ENCODE measurements at regions not wholly inside any gene's neighbourhood (a gene's known extent, or its start where the extent isn't known, plus 50 kb on each side); places are given as distances from the start of the nearest gene placed in this dataset.

DNA sequence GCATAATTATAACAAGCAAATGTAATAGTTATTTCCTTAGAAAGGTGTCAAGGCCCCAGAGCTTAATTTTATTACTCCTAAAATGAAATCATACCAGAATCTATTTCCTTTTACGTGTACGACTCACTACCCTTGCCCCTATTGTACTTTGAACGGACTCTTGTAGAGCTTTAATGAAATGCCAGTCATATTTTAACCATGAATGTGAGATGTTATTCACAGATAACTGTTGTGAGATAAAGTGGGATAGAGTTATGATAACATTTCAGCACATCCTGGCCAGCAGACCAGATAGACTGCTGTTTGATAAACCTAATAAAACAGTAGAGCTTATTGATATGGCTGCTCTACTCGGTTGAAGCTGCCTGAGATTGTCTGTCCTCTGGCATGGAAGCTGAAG lies 500.8 kb upstream of the PBX1 start:
- no peak for DNase-seq (ENCODE audit: low read depth)
- Histone ChIP-seq H3K36me3 (ENCODE audit: insufficient read depth, low read length) (no peaks in the 10 kb centered on the region), H3K27ac (ENCODE audit: low read depth, low read length) (no peak overlapping the region), H3K27me3 (ENCODE audit: insufficient read depth, low read length) (no peaks in the 10 kb centered on the region), H3K4me3 (ENCODE audit: insufficient read depth, low read depth, low read length) (no peak overlapping the region), H4K20me1 (ENCODE audit: insufficient read depth, low read length) (no peaks in the 10 kb centered on the region), H3K79me2 (ENCODE audit: insufficient read depth, low read length) (no peaks in the 10 kb centered on the region), H3K4me2 (ENCODE audit: low read length) (no peak overlapping the region), H3K4me1 (ENCODE audit: insufficient read depth, low read length) (no peaks in the 10 kb centered on the region), H3K9me3 (ENCODE audit: insufficient read depth, low read depth, low read length) (no peaks in the 10 kb centered on the region), H3K9ac (ENCODE audit: low read length) (no peak overlapping the region), H2AFZ (ENCODE audit: low read depth, low read length) (no peak overlapping the region)
- no peak overlapping the region for H3K27ac Mint-ChIP-seq (ENCODE audit: unreplicated experiment)
- no peaks in the 10 kb centered on the region for H3K36me3 Mint-ChIP-seq (ENCODE audit: low read depth, unreplicated experiment)
- H3K4me1 Mint-ChIP-seq (ENCODE audit: low read depth, unreplicated experiment), result peaks cover 4% of the 10 kb centered on the region
- H3K4me3 Mint-ChIP-seq (ENCODE audit: unreplicated experiment), result no peak overlapping the region
- FAIRE-seq, result no peak
- TF ChIP-seq CTCF (IDR thresholded peaks at IDR 0.05; ENCODE audit: insufficient read depth, low read depth, low read length) (no peak), EZH2 (IDR thresholded peaks at IDR 0.05; ENCODE audit: insufficient read depth, low read length) (no peak)
- no peaks in the 10 kb centered on the region for H3K27me3 Mint-ChIP-seq (ENCODE audit: low read depth, unreplicated experiment)
- H3K9me3 Mint-ChIP-seq (ENCODE audit: unreplicated experiment), result no peaks in the 10 kb centered on the region

- Mint-ChIP-seq H3K36me3 (ENCODE audit: low read depth, unreplicated experiment) (no peaks in the 10 kb centered on the region), H3K27ac (ENCODE audit: unreplicated experiment) (no peak overlapping the region), H3K4me3 (ENCODE audit: unreplicated experiment) (no peak overlapping the region), H3K9me3 (ENCODE audit: unreplicated experiment) (no peaks in the 10 kb centered on the region), H3K27me3 (ENCODE audit: low read depth, unreplicated experiment) (no peaks in the 10 kb centered on the region), H3K4me1 (ENCODE audit: low read depth, unreplicated experiment) (peaks cover 4% of the 10 kb centered on the region)
- FAIRE-seq (no peak), DNase-seq (ENCODE audit: low read depth) (no peak)
- no peaks in the 10 kb centered on the region for H4K20me1 ChIP-seq (ENCODE audit: insufficient read depth, low read length)
- H3K36me3 ChIP-seq (ENCODE audit: insufficient read depth, low read length), result no peaks in the 10 kb centered on the region
- H3K27me3 ChIP-seq (ENCODE audit: insufficient read depth, low read length), result no peaks in the 10 kb centered on the region
- H3K27ac ChIP-seq (ENCODE audit: low read depth, low read length), result no peak overlapping the region
- H3K9ac ChIP-seq (ENCODE audit: low read length), result no peak overlapping the region
- no peak overlapping the region for H3K4me3 ChIP-seq (ENCODE audit: insufficient read depth, low read depth, low read length)
- H3K9me3 ChIP-seq (ENCODE audit: insufficient read depth, low read depth, low read length), result no peaks in the 10 kb centered on the region
- TF ChIP-seq EZH2 (IDR thresholded peaks at IDR 0.05; ENCODE audit: insufficient read depth, low read length) (no peak), CTCF (IDR thresholded peaks at IDR 0.05; ENCODE audit: insufficient read depth, low read depth, low read length) (no peak)
- H3K4me2 ChIP-seq (ENCODE audit: low read length), result no peak overlapping the region
- no peaks in the 10 kb centered on the region for H3K79me2 ChIP-seq (ENCODE audit: insufficient read depth, low read length)
- H3K4me1 ChIP-seq (ENCODE audit: insufficient read depth, low read length), result no peaks in the 10 kb centered on the region
- H2AFZ ChIP-seq (ENCODE audit: low read depth, low read length), result no peak overlapping the region
Measured at GRCh38 chr1:164061528-164061927, 497.5 kb upstream of the PBX1 start.

DNA sequence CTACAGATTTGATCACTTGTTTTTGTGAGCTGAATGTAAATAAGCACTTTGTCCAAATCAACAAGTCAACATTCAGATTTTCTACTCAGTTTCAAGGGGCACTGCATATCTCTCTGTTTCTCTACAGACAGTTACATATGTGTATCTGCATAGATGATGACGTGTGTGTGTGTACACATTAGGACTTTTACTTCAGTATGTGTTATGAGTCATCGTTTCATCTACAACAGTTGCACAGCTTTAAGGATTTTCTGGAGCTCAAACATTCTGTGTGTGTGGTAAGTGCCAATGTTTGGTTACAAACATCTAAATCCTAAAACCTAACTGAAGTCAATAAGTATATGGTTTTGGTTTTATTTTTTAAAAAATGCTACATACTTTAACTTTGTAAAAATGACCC lies 494.5 kb upstream of the PBX1 start:
- Histone ChIP-seq H4K20me1 (ENCODE audit: insufficient read depth, low read length) (no peaks in the 10 kb centered on the region), H3K79me2 (ENCODE audit: insufficient read depth, low read length) (no peaks in the 10 kb centered on the region), H3K4me1 (ENCODE audit: insufficient read depth, low read length) (no peaks in the 10 kb centered on the region), H2AFZ (ENCODE audit: low read depth, low read length) (no peak overlapping the region), H3K9me3 (ENCODE audit: insufficient read depth, low read depth, low read length) (no peaks in the 10 kb centered on the region), H3K4me2 (ENCODE audit: low read length) (no peak overlapping the region), H3K9ac (ENCODE audit: low read length) (no peak overlapping the region), H3K27me3 (ENCODE audit: insufficient read depth, low read length) (no peaks in the 10 kb centered on the region), H3K27ac (ENCODE audit: low read depth, low read length) (no peak overlapping the region), H3K36me3 (ENCODE audit: insufficient read depth, low read length) (no peaks in the 10 kb centered on the region), H3K4me3 (ENCODE audit: insufficient read depth, low read depth, low read length) (no peak overlapping the region)
- peaks cover 1% of the 10 kb centered on the region for H3K9me3 Mint-ChIP-seq (ENCODE audit: unreplicated experiment)
- no peak overlapping the region for H3K4me3 Mint-ChIP-seq (ENCODE audit: unreplicated experiment)
- DNase-seq (ENCODE audit: low read depth) (no peak), FAIRE-seq (no peak)
- no peaks in the 10 kb centered on the region for H3K27me3 Mint-ChIP-seq (ENCODE audit: low read depth, unreplicated experiment)
- H3K36me3 Mint-ChIP-seq (ENCODE audit: low read depth, unreplicated experiment), result no peaks in the 10 kb centered on the region
- H3K4me1 Mint-ChIP-seq (ENCODE audit: low read depth, unreplicated experiment), result no peaks in the 10 kb centered on the region
- H3K27ac Mint-ChIP-seq (ENCODE audit: unreplicated experiment), result no peak overlapping the region
- TF ChIP-seq EZH2 (IDR thresholded peaks at IDR 0.05; ENCODE audit: insufficient read depth, low read length) (no peak), CTCF (IDR thresholded peaks at IDR 0.05; ENCODE audit: insufficient read depth, low read depth, low read length) (no peak)

Data from astrocyte (in vitro differentiated cells and primary cell).